Hematopoietic multipotent progenitor cell treated with erythropoietin and hydrocortisone succinate and interleukin-3 and kit ligand, for 8 days (in vitro differentiated cells): ENCODE measurements at regions not wholly inside any gene's neighbourhood (a gene's known extent, or its start where the extent isn't known, plus 50 kb on each side); places are given as distances from the start of the nearest gene placed in this dataset.
"Not testable (repeated sequence)": the region's sequence is repeated elsewhere in the genome, so short reads cannot be mapped to it uniquely, and the experiment has no call there.

Experiments used
- DNase-seq: peaks from one replicate; pipeline ENCODE4 v3.0.0-alpha.2; 2015

DNA sequence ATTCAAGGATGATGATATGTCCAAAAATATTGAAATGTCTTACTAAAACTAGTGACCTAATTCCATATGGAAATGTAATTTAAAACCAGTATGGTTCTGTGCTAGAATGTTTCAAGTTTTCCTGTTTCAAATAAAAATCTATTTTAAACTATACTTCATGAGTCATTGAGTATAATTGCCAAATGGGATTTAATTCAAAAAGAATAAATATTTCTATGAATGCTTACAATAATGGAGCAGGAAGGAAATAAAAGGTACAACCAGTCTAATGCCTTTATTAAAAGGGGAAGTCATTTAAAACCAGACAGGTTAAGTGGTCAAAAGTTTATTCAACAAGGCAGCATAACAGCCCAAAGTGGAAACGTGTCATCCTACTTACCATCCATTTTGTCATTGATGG lies 2347.1 kb downstream of the PCDH7 start:
- no peak for DNase-seq

DNA sequence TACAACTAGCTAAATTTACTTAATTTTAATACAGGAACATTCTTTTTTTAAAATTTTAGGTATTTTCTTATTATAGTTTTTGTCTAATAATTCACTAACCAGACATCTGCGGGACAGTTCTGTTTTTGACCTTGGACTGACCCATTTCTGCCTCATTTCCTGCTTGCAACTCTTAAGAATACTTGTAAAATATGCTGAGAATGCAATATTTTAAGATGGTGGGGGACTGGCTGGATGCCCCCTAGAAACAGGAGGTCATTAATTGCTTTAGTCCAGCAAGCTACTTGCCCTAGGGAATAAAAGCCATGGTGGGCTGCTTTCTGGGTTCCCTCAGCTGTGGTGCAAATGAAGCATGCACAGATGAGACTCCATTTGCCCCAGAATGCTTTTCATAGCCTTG lies 2348.4 kb downstream of the PCDH7 start:
- no peak for DNase-seq

DNA sequence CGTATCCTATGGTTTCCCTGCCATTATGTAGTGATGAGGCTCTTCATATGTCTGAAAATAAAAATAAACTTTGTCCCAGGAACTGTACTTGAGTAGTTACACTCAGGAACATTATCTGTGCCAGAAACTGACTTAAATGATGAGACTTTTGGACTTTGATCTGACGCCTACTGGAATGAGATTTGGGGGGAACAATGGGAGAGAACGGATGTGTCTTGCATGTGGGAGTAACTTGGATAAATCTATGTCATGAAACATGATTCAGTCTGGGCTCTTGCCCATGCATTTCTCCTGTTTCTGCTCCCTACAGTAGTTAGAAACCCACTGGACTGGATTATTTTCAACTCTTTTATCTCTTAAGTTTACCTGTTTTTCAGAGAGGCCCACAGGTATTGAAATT lies 2351.4 kb downstream of the PCDH7 start:
- DNase-seq, result no peak

DNA sequence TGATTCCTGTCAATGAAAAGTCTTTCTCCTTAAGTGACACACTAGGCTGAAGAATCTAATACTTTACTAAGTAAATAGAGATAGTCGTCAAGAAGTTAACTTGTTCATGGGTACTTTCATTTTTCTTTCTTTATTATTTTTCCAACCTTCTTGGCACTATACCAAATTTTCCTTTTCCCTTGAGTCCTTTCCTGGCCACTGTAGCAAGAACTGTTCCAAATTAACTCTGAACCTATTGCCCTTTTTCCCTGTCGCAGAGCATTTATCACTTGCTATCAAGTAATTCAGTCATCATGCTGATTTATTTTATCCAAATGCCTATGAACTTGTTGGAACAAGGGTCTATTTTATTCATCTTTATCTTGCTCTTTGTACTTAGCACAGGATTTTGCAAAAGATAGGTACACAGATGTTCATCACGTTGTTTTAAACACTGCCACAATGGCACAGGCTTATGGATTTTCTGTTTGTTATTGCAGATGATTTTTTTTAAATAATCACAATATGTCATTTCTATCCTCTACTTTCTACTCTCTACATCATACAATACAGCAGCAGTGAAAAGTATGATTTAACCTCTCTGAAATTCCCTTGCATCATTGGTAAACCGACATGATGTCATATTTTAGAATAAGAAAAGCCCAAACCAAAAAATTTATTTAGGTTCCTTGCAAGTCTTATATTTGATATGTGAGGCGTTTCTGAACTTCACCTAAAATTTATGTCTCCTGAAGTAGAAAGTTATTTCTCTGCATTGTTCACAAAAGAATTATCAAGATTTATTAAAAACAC lies 2352.3 kb downstream of the PCDH7 start:
- no peak for DNase-seq

DNA sequence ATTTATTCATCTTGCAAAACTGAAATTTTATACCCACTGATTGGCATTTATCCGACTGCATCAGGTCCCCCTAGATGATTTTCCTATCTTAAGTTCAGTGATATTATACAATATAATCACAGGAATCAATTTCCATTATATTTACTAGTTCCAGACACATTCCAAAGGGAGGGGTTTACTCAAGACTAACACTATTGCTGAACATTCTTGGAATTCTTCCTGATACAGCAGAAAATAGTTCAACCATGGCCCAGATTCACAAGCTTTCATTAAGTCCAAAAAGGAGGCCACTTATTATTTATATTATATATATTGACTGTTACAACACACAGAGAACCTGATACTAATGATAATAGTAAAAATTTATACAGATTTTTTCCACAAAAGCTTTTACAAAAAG lies 2353.6 kb downstream of the PCDH7 start:
- DNase-seq, result no peak

DNA sequence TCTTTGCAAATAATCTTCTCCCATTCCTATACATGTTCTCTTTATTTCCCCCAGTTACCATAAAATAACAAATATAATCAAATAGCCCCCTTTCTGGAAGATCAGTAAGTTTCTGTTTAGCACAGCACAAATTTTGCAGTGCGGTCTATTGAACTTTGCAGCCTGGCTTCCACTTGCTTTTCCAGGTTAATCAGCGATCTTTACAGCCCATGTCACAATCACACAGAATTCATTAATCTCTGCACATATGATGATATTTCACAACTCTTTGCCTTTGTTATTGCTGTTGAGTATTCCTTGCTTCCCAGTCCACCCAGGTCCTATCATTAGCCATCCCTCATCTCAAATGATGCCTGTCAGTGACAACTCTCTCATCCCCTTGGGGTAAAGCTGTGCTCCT lies 2358.0 kb downstream of the PCDH7 start:
- no peak for DNase-seq

DNA sequence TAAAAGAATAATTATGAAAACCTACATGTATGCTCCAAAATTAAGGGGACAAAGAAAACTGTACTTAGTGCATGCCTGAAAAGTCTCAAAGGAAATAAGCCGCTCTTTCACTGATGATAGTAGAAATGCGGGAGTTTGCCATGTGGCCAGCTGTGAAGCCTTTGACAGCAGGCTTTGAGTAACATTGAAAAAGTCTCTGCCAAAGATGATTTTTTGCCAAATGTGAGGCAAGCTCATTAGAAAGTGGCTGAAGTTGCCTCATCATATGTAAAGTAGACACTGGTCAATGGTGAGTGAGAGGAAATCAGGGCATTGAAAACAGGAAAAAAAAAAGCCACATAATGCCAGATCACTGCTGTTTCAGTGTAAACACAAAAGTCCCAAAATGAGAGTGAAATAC lies 2360.1 kb downstream of the PCDH7 start:
- no peak for DNase-seq

DNA sequence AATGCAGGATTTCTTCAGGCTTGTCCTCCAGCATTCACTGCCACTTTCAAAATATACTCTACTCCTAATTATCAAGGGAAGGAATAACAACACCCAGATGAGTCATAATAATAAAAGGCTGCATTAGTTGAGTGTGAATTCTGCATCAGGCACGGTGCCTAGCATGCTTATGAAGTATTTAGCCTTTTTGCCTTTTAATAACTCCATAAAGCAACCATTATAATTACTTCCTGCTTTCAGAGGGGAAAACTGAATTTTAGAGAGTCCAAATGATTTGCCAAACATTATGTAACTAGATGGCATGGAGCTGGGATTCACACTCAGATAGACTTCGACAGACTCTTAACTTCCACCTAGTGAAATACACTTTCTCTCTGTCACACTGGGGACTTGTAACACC lies 2365.5 kb downstream of the PCDH7 start:
- DNase-seq, result no peak

DNA sequence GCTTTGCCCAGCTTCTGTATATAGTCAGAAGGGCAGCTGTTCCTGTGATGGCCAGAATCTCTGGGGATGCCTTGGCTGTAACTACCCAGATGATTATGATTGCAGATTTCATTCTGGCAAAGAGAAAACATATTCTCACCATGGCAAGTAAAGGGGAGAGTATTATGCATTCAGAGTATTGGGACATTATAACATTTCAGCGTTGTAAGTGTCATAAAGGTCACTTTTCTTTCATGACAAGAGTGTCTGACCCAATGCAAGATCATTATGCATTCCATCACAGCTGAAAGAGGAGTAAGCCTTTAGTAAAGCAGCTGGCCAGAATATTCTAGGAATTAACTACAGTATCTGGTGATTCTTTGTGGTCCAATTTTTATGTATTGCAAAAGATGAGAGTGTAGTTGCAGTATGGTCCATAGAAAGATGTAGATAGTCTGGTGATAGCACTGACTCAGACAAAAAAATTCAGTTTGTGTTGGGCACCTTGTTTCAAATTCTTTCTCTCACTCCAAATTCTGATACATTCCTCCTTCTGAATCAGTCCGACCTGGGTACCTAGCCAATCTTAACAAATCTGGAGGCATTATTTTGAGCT lies 2366.3 kb downstream of the PCDH7 start:
- DNase-seq, result no peak

DNA sequence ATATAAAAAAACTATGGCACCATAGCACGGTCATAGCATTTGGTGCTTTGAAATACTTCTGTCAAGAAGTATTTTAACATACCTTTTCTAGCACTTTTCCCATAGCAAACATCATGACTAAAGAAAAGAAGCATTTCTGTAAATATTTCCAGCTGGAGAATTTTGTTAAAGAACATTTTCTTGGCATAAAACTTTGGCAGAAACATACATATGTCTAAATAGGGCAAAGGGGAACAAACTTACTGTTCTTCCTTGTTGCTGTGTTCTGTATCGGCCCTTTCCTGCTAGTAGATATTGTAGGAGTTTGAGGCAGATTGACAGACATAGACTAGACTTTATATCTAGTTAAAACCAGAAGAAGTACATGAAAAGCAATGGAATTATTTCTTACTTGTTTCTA lies 2368.5 kb downstream of the PCDH7 start:
- DNase-seq, result no peak

DNA sequence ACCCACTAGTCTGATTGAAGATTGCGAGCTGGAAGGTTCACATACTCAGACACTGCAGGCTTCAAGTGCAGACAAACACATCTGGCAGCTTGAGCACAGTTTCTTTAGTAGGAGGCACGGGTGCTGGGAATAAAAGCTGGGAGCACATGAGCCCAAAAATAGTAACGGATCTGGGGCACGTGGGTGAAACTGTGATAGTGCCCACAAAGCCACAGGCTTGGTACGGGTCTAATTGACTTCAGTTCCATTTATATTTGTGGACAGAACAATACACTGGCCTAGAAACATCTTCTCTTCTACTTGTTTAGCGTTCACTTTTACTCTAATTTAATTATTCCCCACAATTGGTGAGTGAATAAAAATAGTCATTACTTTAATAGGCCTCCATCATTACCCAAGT lies 2370.7 kb downstream of the PCDH7 start:
- DNase-seq, result no peak

DNA sequence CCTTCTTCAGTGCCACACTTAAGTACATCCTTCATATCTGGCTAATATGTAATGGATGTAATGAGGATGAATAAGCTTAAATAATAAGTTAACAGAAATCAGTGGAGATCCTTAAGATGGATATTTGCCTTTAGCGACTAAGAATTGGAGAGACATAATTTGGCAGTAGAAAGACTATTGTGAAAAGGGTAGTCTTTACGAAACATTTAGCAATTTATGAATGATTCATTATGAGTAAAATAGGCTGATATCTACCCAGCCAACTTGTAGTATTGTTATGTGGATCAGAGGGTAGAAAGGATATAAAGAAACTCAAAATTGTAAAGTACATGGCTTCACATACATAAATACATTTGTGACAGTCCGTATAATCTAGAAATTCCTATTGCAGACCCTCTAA lies 2371.8 kb downstream of the PCDH7 start:
- no peak for DNase-seq

DNA sequence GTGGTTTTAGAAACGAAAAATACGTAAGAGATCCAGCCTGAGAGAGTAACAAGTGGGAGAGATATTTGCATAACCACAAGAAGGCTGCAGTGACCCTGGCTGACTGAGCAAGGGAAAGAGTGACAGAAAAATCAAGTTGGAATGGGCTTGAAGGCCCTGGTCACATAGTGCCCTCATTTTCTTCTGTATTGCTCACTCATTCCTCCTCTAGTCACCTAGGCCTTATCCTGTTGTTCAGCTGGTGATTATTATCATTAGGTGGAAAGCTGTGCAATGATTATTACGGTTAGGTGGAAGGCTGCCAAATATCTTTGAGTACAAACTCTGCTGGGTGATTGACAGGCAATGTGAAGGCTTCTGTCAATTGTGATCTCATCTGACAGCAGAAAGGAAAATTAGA lies 2384.1 kb downstream of the PCDH7 start:
- peak; percentile 1 for DNase-seq

DNA sequence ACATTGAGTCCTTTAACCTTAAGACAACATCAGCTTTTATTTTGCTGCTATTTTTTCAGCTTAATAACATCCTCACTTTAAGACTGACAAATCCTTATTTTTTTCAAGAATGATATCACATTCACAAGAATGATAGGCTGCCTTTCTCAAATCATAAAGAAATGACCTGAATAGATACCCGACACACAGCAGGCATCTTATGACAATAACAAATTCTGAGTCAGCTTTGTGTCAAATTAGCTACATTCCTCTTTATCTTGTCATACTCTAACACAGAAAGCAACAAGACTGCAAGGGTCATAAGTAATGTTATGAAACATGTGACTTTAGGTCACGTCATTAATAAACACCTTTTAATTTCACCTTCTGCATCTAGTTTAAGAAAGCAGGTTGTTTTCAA lies 2387.6 kb downstream of the PCDH7 start:
- no peak for DNase-seq

DNA sequence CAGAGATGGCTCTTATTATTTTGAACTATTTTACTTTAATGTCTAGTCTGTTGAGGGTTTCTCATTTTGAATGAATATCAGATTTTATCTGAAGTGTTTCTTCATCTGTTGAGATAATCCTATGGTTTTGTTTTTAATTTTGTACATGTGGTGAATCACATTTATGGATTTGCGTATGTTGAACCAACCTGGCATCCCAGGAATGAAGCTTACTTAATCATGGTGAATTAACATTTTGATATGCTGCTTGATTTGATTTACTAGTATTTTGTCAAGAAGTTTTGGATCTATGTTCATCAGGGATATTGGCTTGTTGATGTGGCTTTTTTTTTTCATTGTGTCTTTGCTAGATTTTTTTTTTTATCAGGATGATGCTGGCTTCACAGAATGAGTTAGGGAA lies 2390.9 kb downstream of the PCDH7 start:
- no peak for DNase-seq

DNA sequence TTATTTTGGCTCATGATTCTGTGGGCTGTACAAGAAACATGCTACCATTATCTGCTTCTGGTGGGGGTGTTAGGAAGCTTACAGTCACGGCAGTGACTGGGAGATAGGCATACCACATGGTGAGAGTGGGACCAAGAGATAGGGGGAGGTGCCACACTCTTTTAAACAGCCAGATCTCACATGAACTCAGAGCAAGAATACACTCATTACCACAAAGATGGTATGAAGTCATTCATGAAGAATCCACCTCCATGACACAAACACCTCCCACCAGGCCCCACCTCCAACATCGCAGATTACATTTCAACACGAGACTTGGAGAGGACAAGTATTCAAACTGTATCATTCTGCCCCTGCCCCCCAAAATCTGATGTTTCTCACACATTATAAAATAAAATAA lies 2396.7 kb downstream of the PCDH7 start:
- DNase-seq, result no peak

DNA sequence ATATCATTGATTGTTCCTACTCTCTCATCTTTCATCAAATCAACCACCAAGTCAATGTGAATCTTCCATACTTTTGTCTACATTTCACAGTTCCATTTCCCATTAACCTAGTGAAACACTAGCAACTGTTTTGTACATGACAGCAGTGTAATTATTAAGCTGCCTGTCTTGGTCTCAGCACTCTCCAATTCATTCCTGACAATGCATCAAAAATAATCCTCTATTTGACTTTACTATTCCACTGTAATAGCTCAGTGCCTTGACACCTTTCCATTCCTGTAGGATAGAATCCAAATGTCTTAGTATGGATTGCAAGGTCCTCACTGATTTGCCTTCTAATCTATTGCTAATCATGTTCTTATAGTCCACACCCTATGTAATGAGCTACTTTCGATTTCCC lies 2405.8 kb downstream of the PCDH7 start:
- DNase-seq, result no peak

DNA sequence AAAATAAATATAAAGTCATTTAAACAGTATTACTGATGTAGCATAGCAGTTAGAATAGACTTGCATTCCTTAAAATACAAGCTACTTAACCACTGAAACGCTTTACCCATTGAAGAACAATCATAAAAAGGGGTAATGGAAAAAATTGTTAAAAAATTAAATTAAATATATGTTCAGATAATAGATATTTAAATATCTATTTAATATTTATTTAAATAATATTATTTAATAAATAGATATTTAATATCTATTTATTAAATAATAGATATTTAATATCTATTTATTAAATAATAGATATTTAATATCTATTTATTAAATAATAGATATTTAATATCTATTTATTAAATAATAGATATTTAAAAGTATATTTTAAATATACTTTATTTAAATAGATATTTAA lies 2410.5 kb downstream of the PCDH7 start:
- DNase-seq, result not testable (repeated sequence)

DNA sequence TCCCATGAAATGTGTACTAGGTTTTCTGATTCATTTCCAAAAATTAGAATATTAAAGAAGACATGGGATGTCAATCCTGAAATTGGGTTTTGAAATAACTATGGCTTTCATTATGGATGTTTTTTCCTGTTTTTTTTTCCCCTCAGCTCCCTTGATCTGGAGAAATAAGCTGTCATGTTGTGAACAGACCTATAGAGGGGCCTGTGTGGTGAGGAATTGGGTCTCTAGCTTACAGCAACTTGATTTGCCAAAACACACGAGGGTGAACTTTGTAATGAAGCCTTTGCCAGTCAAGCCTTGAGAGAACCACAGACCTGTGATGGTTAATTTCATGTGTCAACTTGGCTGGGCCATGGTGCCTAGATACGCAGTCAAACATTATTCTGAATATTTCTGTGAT lies 2413.6 kb downstream of the PCDH7 start:
- DNase-seq, result no peak

DNA sequence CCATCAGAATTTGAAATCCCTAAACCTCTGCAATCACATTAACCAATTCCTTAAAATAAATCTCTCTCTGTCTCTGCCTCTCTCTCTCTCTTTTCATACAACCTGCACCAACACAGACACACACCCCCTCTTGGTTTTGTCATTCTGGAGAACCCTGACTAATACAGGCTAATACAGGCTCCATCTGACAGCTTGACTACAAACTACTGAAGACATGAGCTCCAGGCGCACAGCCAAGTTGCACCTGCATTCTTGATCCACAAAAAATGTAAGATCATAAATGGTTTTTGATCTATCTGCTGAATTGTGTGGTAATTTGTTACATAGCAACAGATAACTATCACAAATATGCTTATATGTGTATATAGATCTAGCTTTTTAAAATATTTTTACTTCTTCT lies 2414.2 kb downstream of the PCDH7 start:
- DNase-seq, result no peak

DNA sequence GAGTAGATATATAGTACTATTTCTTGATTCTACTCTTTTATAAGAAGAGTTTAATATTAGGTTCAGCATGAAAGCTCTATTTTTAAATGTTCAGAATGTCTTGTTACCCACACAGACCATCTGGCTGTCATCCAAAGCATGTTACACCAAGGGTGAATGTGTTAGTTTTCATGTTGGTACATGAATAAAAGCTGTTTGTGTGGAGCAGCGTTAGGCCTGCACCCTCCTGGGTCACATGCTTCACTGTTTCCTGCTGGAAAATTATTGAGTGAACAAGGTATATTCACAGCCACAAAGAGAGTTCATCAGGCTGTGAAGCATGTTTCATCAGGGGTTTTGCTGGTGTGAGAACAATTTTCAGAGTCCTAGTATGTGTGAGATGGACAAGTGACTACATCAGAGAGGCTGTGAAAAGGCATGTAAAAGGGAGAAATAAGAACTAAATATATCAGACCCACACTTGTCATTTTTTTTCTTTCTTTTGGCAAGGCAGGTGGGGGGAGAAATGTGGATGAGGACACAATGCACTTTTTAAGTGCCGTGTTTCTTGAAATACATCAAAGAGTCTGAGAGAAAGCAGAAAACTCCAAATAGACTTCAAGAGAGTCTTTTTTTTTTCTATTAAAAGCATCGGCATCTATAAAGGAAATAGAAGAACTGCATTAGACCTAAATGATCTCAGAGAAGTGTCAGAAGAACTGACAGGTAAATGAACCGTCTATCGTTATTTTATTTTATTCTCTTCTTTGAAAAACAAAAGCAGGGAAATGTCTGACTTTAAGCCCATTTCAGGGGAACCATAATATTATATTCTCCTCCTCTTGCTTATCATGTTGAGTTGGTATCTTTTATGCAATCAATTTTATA lies 2429.7 kb downstream of the PCDH7 start:
- DNase-seq, result no peak

DNA sequence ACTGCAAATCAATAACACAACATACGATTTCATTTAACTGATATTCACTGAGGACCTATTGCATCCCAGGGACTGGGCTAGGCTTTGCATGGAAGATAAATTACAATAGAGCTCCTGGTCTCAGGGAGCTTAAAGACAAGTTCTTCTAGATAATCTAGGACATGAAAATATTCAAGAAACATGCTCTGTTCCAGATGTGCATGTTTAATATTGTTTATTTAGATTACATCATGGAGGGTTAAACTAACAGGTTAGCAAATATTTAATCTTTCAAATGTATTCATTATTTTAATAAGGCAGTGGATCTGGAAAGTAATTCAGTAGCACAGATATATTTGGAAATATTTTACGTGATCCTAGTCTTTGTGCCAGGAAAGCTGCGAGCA lies 2430.3 kb downstream of the PCDH7 start:
- DNase-seq, result no peak

DNA sequence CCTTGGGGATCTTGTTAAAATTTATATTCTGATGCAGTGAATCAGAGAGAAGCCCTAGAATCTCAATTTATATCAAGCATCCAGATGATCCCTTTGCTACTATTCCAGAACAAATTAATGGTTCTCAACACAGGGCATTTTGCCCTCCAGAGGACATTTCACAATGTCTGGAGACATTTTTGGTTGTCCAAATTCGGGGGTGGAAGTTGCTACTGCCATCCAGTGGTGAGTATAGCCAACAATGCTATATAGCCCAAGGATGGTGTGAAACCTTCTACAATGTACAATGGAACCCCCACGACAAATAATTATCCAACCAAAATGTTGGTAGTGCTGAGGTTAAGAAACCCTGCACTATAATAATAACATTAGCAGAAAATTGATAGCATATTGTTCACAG lies 2440.0 kb downstream of the PCDH7 start:
- no peak for DNase-seq

DNA sequence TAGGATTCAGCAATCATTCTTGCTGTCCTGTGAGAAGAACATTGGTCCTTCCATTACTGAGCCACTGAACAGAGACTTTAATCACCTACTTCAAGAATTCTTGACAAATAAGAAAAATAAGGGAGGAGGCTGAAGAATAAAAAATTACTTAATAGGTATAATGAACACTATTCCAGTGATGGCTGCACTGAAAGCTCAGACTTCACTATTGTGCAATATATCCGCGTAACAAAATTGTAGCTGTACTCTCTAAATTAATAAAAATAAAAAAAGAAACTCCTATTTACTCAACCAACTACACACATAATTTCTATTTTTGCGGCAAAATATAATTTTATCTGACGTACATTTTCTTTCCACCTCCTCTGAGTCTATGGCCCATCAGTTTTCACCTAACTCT lies 2441.0 kb downstream of the PCDH7 start:
- no peak for DNase-seq
